Hepatocyte (in vitro differentiated cells): ENCODE measurements at regions not wholly inside any gene's neighbourhood (a gene's known extent, or its start where the extent isn't known, plus 50 kb on each side); places are given as distances from the start of the nearest gene placed in this dataset.

Source experiments
- DNase-seq: peaks from one replicate; pipeline ENCODE4 v3.0.0-alpha.2; 2016; ENCODE audit warnings: low spot score
- H2AFZ ChIP-seq: fragments of 200-600 bp; sonication (generic); 2 replicates; pipeline ENCODE4 v1.6.0; 2016; ENCODE audit warnings: antibody characterized with exemption, mild to moderate bottlenecking
- H3K27ac ChIP-seq: fragments of 200-600 bp; sonication (generic); 2 replicates; pipeline ENCODE4 v1.5.1; 2016; ENCODE audit warnings: mild to moderate bottlenecking
- H3K27me3 ChIP-seq: fragments of 200-600 bp; sonication (generic); 2 replicates; pipeline ENCODE4 v1.6.1; 2016
- H3K36me3 ChIP-seq: fragments of 200-600 bp; sonication (generic); replicated peaks from 2 replicates; pipeline ENCODE4 v1.5.1; 2016; ENCODE audit warnings: low read depth; ENCODE audit not compliant: insufficient read depth
- H3K4me1 ChIP-seq: fragments of 200-600 bp; sonication (generic); 2 replicates; pipeline ENCODE4 v1.5.1; 2016; ENCODE audit warnings: mild to moderate bottlenecking, moderate library complexity; ENCODE audit not compliant: insufficient read depth
- H3K4me2 ChIP-seq: fragments of 200-600 bp; sonication (generic); 2 replicates; pipeline ENCODE4 v1.6.0; 2016
- H3K4me3 ChIP-seq: fragments of 200-600 bp; sonication (generic); 2 replicates; pipeline ENCODE4 v1.5.1; 2016; ENCODE audit warnings: mild to moderate bottlenecking
- H3K79me2 ChIP-seq: fragments of 200-600 bp; sonication (generic); 2 replicates; pipeline ENCODE4 v1.6.0; 2017; ENCODE audit warnings: mild to moderate bottlenecking
- H3K9me2 ChIP-seq: fragments of 200-600 bp; sonication (generic); replicated peaks from 2 replicates; pipeline ENCODE4 v1.6.0; 2017; ENCODE audit warnings: mild to moderate bottlenecking; ENCODE audit not compliant: insufficient read depth
- H3K9me3 ChIP-seq: fragments of 200-600 bp; sonication (generic); 2 replicates; pipeline ENCODE4 v1.5.1; 2016; ENCODE audit warnings: low read depth, mild to moderate bottlenecking
- H4K20me1 ChIP-seq: fragments of 200-600 bp; sonication (generic); 2 replicates; pipeline ENCODE4 v1.6.0; 2016; ENCODE audit warnings: mild to moderate bottlenecking; ENCODE audit not compliant: insufficient read depth, poor library complexity, severe bottlenecking
- EZH2 ChIP-seq: fragments of 200-600 bp; sonication (generic); IDR thresholded peaks from 2 replicates; pipeline ENCODE4 v1.6.1; 2016; ENCODE audit warnings: antibody characterized with exemption, mild to moderate bottlenecking, borderline replicate concordance
- EZH2phosphoT487 ChIP-seq: fragments of 200-600 bp; sonication (generic); IDR thresholded peaks from one replicate; pipeline ENCODE4 v1.6.1; 2018; ENCODE audit warnings: antibody characterized with exemption, mild to moderate bottlenecking, low read depth, moderate library complexity; ENCODE audit not compliant: unreplicated experiment, severe bottlenecking
- WGBS: methylation state at CpG from one replicate; pipeline ENCODE4 v1.1.6; 2016; ENCODE audit warnings: low lambda C conversion rate; ENCODE audit errors: missing lambda C conversion rate; 5-methylcytosine and 5-hydroxymethylcytosine counted together
- TF ChIP-seq, protein P1 (sequence below): fragments of 200-600 bp; sonication (generic); IDR thresholded peaks from 2 replicates; pipeline ENCODE4 v1.5.1; 2016; ENCODE audit warnings: antibody characterized with exemption, mild to moderate bottlenecking; ENCODE audit not compliant: poor library complexity

GRCh38 chr9:22645893-22646292 is 199.3 kb downstream of the DMRTA1 start:
- no peaks in the 10 kb centered on the region for H3K79me2 ChIP-seq
- no peaks in the 10 kb centered on the region for H3K9me2 ChIP-seq
- H2AFZ ChIP-seq, result no peak overlapping the region
- no peaks in the 10 kb centered on the region for H3K9me3 ChIP-seq
- no peaks in the 10 kb centered on the region for H3K27me3 ChIP-seq
- TF ChIP-seq, protein P1, sequence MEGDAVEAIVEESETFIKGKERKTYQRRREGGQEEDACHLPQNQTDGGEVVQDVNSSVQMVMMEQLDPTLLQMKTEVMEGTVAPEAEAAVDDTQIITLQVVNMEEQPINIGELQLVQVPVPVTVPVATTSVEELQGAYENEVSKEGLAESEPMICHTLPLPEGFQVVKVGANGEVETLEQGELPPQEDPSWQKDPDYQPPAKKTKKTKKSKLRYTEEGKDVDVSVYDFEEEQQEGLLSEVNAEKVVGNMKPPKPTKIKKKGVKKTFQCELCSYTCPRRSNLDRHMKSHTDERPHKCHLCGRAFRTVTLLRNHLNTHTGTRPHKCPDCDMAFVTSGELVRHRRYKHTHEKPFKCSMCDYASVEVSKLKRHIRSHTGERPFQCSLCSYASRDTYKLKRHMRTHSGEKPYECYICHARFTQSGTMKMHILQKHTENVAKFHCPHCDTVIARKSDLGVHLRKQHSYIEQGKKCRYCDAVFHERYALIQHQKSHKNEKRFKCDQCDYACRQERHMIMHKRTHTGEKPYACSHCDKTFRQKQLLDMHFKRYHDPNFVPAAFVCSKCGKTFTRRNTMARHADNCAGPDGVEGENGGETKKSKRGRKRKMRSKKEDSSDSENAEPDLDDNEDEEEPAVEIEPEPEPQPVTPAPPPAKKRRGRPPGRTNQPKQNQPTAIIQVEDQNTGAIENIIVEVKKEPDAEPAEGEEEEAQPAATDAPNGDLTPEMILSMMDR, result no peak
- no peak for TF ChIP-seq EZH2phosphoT487
- H3K36me3 ChIP-seq, result no peaks in the 10 kb centered on the region
- no peak overlapping the region for H3K27ac ChIP-seq
- no peak for DNase-seq
- no peaks in the 10 kb centered on the region for H4K20me1 ChIP-seq
- no peak overlapping the region for H3K4me2 ChIP-seq
- WGBS, result 86% methylated on average over 2 of the region's 2 CpGs
- H3K4me1 ChIP-seq, result no peaks in the 10 kb centered on the region
- no peak overlapping the region for H3K4me3 ChIP-seq

DNA sequence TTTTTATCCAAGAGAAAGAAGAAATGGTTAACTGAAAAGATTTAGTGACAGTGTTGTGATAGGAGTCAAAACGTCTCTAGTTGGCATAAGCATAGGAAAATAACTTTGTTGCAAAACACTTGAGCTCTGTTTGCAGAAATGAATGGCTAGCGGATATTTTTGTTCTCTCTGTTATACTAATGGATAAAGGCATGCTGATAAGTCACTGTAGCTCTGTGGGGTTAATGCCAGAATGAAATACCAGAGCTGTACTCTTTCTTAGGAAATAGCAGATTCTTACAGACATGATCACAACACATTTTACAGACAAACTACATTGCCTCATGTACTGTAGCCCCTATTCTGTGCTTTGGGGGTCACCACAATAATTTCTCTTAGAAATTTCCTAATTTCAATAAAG is 202.8 kb downstream of the DMRTA1 start:
- Histone ChIP-seq H3K36me3 (no peaks in the 10 kb centered on the region), H3K4me1 (no peaks in the 10 kb centered on the region), H3K9me2 (no peaks in the 10 kb centered on the region), H2AFZ (no peak overlapping the region), H3K27ac (no peak overlapping the region), H3K4me2 (no peak overlapping the region), H3K4me3 (no peak overlapping the region), H3K27me3 (no peaks in the 10 kb centered on the region), H4K20me1 (no peaks in the 10 kb centered on the region), H3K9me3 (no peaks in the 10 kb centered on the region), H3K79me2 (no peaks in the 10 kb centered on the region)
- TF ChIP-seq, protein P1, result no peak
- TF ChIP-seq EZH2 (no peak), EZH2phosphoT487 (no peak)
- no peak for DNase-seq
- WGBS, result 29% methylated on average over 2 of the region's 2 CpGs

DNA sequence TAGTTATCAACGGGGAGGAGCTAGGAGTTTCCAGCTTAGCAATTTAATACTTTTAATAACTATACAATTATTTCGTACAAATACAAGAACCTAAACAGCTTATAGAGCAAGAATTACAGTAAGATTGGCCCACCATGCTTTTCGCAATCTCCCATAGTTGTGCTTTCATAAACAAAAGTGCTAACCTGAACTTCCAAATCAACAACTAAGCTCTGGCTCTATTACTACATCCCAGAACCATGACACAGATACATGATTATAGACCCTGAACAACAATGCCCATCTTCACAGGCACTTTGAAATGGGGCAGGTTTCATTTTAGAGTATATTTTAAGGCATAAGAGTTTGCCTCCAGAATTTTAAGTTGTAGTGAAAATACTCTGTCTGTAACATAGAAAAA is 203.5 kb downstream of the DMRTA1 start:
- H3K4me1 ChIP-seq, result no peaks in the 10 kb centered on the region
- no peak overlapping the region for H3K4me3 ChIP-seq
- H3K27me3 ChIP-seq, result no peaks in the 10 kb centered on the region
- WGBS, result 82% methylated on average over 3 of the region's 3 CpGs
- H4K20me1 ChIP-seq, result no peaks in the 10 kb centered on the region
- no peak for DNase-seq
- no peaks in the 10 kb centered on the region for H3K36me3 ChIP-seq
- no peak overlapping the region for H2AFZ ChIP-seq
- no peak overlapping the region for H3K4me2 ChIP-seq
- H3K27ac ChIP-seq, result no peak overlapping the region
- no peaks in the 10 kb centered on the region for H3K9me2 ChIP-seq
- no peaks in the 10 kb centered on the region for H3K79me2 ChIP-seq
- no peaks in the 10 kb centered on the region for H3K9me3 ChIP-seq
- TF ChIP-seq, protein P1, result no peak
- TF ChIP-seq EZH2phosphoT487 (no peak), EZH2 (no peak)

- no peak for DNase-seq
- H3K27ac ChIP-seq, result no peak overlapping the region
- no peaks in the 10 kb centered on the region for H3K9me3 ChIP-seq
- no peaks in the 10 kb centered on the region for H4K20me1 ChIP-seq
- no peaks in the 10 kb centered on the region for H3K36me3 ChIP-seq
- TF ChIP-seq EZH2, result no peak
- TF ChIP-seq EZH2phosphoT487, result no peak
- TF ChIP-seq, protein P1, result no peak
- no peaks in the 10 kb centered on the region for H3K4me1 ChIP-seq
- H2AFZ ChIP-seq, result no peak overlapping the region
- no peaks in the 10 kb centered on the region for H3K79me2 ChIP-seq
- H3K4me3 ChIP-seq, result no peak overlapping the region
- no peaks in the 10 kb centered on the region for H3K9me2 ChIP-seq
- no peaks in the 10 kb centered on the region for H3K27me3 ChIP-seq
- no peak overlapping the region for H3K4me2 ChIP-seq
Measured at GRCh38 chr9:22650946-22651345, 204.3 kb downstream of the DMRTA1 start.
